ENCODE measurements at regions not wholly inside any gene's neighbourhood (a gene's known extent, or its start where the extent isn't known, plus 50 kb on each side); places are given as distances from the start of the nearest gene placed in this dataset.
"Not testable (repeated sequence)": the region's sequence is repeated elsewhere in the genome, so short reads cannot be mapped to it uniquely, and the experiment has no call there.

GRCh38 chr2:117379928-117380327 is 434.6 kb upstream of the DDX18 start:
- BruUV-seq (replicated peaks) = no TSS peak
- no peaks in the 10 kb centered on the region for H3K9me2 ChIP-seq (ENCODE audit: insufficient read depth)
- no peaks in the 10 kb centered on the region for H3K79me2 ChIP-seq (ENCODE audit: insufficient read depth, low read length)
- no peak overlapping the region for H2AFZ ChIP-seq (ENCODE audit: low read depth, low read length, poor library complexity, severe bottlenecking)
- no peaks in the 10 kb centered on the region for H4K20me1 ChIP-seq (ENCODE audit: insufficient read depth)
- no peak overlapping the region for H3K4me3 ChIP-seq (replicated peaks in 1 of 2; ENCODE audit: low read depth in 1 of 2, low read length in 2 of 2)
- RAD21 ChIA-PET (ENCODE audit: low non-redundant PET in 1 of 2, low total read pairs in 2 of 2, uncharacterized antibody in 2 of 2, unreplicated experiment in 2 of 2) = no interaction called here
- ATAC-seq (no peak), DNase-seq (ENCODE audit: low read depth, low spot score) (no peak)
- intact Hi-C loops (cut with micrococcal nuclease) = no loop called here
- CTCF ChIA-PET = no interaction called here
- no peaks in the 10 kb centered on the region for H3K27me3 ChIP-seq (ENCODE audit: insufficient read depth, low read length)
- POLR2A ChIA-PET = no interaction called here
- TF ChIP-seq POLR2AphosphoS5 (IDR thresholded peaks at IDR 0.05; ENCODE audit: low read depth, low read length) (no peak), SP1 (IDR thresholded peaks at IDR 0.05; ENCODE audit: low read depth) (no peak), CBX3 (IDR thresholded peaks at IDR 0.05; ENCODE audit: low read depth) (no peak), RAD21 (IDR thresholded peaks at IDR 0.05; ENCODE audit: low read depth) (no peak), SIN3A (IDR thresholded peaks at IDR 0.05; ENCODE audit: low read depth) (no peak), POLR2A (IDR thresholded peaks at IDR 0.05; ENCODE audit: borderline replicate concordance, extremely low read depth, insufficient read depth, insufficient read length) (no peak), JUND (IDR thresholded peaks at IDR 0.05) (no peak), ZNF274 (IDR thresholded peaks at IDR 0.05; ENCODE audit: low read depth, low read length) (no peak), ZFX (IDR thresholded peaks at IDR 0.05) (no peak), REST (IDR thresholded peaks at IDR 0.05; ENCODE audit: low read depth) (no peak), EZH2 (IDR thresholded peaks at IDR 0.05) (no peak), EZH2phosphoT487 (IDR thresholded peaks at IDR 0.05; ENCODE audit: borderline replicate concordance) (no peak), ELF1 (IDR thresholded peaks at IDR 0.05; ENCODE audit: borderline replicate concordance, low read depth) (no peak), SRF (IDR thresholded peaks at IDR 0.05; ENCODE audit: low read depth) (no peak), CEBPB (IDR thresholded peaks at IDR 0.05; ENCODE audit: low read depth) (no peak), EGR1 (IDR thresholded peaks at IDR 0.05; ENCODE audit: low read depth) (no peak)
- TF ChIP-seq, protein P1, sequence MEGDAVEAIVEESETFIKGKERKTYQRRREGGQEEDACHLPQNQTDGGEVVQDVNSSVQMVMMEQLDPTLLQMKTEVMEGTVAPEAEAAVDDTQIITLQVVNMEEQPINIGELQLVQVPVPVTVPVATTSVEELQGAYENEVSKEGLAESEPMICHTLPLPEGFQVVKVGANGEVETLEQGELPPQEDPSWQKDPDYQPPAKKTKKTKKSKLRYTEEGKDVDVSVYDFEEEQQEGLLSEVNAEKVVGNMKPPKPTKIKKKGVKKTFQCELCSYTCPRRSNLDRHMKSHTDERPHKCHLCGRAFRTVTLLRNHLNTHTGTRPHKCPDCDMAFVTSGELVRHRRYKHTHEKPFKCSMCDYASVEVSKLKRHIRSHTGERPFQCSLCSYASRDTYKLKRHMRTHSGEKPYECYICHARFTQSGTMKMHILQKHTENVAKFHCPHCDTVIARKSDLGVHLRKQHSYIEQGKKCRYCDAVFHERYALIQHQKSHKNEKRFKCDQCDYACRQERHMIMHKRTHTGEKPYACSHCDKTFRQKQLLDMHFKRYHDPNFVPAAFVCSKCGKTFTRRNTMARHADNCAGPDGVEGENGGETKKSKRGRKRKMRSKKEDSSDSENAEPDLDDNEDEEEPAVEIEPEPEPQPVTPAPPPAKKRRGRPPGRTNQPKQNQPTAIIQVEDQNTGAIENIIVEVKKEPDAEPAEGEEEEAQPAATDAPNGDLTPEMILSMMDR (IDR thresholded peaks at IDR 0.05 in 2 of 3, conservative IDR thresholded peaks at IDR 0.05 in 1 of 3; ENCODE audit: borderline replicate concordance in 1 of 3, insufficient read depth in 1 of 3, low read depth in 2 of 3, low read length in 2 of 3) = no peak
- H3K4me1 ChIP-seq (ENCODE audit: control insufficient read depth in 1 of 2, insufficient read depth in 2 of 2, low read length in 2 of 2) = no peaks in the 10 kb centered on the region
- H3K4me2 ChIP-seq (ENCODE audit: low read length) = no peak overlapping the region
- no peaks in the 10 kb centered on the region for H3K36me3 ChIP-seq (ENCODE audit: control insufficient read depth in 1 of 2, insufficient read depth in 2 of 2, low read length in 2 of 2)
- no peak overlapping the region for H3K9ac ChIP-seq (ENCODE audit: low read length)
- H3K27ac ChIP-seq (ENCODE audit: low read depth, low read length) = no peak overlapping the region
- H3K9me3 ChIP-seq (ENCODE audit: control insufficient read depth in 1 of 2, insufficient read depth in 1 of 2, low read depth in 1 of 2, low read length in 2 of 2) = peaks cover 8 to 14% of the 10 kb centered on the region in 2 experiments; a peak in 2 of 4 replicates

DNA sequence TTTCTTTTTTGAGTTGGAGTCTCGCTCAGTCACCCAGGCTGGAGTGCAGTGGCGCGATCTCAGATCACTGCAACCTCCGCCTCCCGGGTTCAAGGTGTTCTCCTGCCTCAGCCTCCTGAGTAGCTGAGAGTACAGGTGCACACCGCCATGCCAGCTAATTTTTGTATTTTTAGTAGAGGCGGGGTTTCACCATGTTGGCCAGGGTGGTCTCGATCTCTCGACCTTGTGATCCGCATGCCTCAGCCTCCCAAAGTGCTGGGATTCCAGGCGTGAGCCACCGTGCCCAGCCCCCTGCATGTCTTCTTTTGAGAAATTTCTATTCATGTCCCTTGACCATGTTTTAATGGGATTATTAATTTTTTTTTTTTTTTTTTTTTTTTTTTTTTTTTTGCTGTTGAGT is 430.5 kb upstream of the DDX18 start:
- BruUV-seq (replicated peaks); POLR2A ChIA-PET; ATAC-seq; H3K9me2 ChIP-seq (ENCODE audit: insufficient read depth); H3K36me3 ChIP-seq (ENCODE audit: control insufficient read depth in 1 of 2, insufficient read depth in 2 of 2, low read length in 2 of 2); H3K27me3 ChIP-seq (ENCODE audit: insufficient read depth, low read length); H3K4me1 ChIP-seq (ENCODE audit: control insufficient read depth in 1 of 2, insufficient read depth in 2 of 2, low read length in 2 of 2); H2AFZ ChIP-seq (ENCODE audit: low read depth, low read length, poor library complexity, severe bottlenecking); H3K79me2 ChIP-seq (ENCODE audit: insufficient read depth, low read length); RAD21 ChIA-PET (ENCODE audit: low non-redundant PET in 1 of 2, low total read pairs in 2 of 2, uncharacterized antibody in 2 of 2, unreplicated experiment in 2 of 2); H3K4me3 ChIP-seq (replicated peaks in 1 of 2; ENCODE audit: low read depth in 1 of 2, low read length in 2 of 2); CTCF ChIA-PET; H4K20me1 ChIP-seq (ENCODE audit: insufficient read depth); intact Hi-C loops (cut with micrococcal nuclease); H3K4me2 ChIP-seq (ENCODE audit: low read length); DNase-seq (ENCODE audit: low read depth, low spot score); H3K9ac ChIP-seq (ENCODE audit: low read length); H3K27ac ChIP-seq (ENCODE audit: low read depth, low read length): not testable (repeated sequence)
- H3K9me3 ChIP-seq (ENCODE audit: control insufficient read depth in 1 of 2, insufficient read depth in 1 of 2, low read depth in 1 of 2, low read length in 2 of 2) = peaks cover 8 to 24% of the 10 kb centered on the region in 2 experiments; a peak in 2 of 4 replicates
